ENCODE measurements at regions not wholly inside any gene's neighbourhood (a gene's known extent, or its start where the extent isn't known, plus 50 kb on each side); places are given as distances from the start of the nearest gene placed in this dataset.

DNA sequence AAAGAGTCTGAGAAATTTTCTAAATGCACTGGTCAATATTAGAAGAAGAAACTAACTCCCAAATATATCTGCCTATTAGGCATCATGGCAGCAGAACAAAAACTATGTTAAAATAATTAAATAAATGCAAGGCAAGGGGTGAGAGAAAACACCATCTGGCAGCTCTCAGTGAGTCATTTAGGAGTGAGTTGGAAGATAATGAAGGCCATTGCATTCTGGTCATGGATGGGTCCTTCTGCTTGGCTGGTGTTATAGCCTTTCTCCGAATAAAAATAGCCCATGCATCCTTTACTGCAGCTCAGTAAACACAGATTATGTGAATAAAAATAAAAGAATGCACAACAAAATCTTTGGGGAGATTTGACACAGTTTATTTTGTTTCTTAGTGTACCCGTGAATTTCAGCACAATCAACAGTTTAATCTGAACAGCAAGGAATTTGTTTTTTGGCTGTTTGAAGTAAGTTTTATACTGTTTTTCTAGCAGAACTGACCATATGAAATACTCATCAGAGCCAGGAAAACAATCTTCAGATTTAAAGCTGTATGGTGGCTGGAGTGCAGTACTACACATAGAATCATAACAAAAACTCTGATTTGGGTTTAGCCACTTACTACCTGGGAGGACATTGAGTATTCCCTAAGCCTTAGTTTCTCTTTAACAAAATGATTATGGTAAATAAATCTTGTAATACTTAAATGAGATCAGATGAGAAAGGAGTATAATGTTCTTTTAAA is 225.1 kb upstream of the ITGA4 start:
- WGBS, 2 donors: 39 to 58% methylated on average over 2 of the region's 2 CpGs
- Histone ChIP-seq H3K27me3 (no peaks in the 10 kb centered on the region), H3K9me3 (no peaks in the 10 kb centered on the region), H3K27ac (no peak overlapping the region), H3K4me1 (no peaks in the 10 kb centered on the region), H3K36me3 (no peaks in the 10 kb centered on the region), H3K4me3 (no peak overlapping the region)
- DNase-seq: no peak
- intact Hi-C loops (cut with DNase I): no loop called here
- no peak for FAIRE-seq
- ATAC-seq: no peak
- TF ChIP-seq, protein P1, sequence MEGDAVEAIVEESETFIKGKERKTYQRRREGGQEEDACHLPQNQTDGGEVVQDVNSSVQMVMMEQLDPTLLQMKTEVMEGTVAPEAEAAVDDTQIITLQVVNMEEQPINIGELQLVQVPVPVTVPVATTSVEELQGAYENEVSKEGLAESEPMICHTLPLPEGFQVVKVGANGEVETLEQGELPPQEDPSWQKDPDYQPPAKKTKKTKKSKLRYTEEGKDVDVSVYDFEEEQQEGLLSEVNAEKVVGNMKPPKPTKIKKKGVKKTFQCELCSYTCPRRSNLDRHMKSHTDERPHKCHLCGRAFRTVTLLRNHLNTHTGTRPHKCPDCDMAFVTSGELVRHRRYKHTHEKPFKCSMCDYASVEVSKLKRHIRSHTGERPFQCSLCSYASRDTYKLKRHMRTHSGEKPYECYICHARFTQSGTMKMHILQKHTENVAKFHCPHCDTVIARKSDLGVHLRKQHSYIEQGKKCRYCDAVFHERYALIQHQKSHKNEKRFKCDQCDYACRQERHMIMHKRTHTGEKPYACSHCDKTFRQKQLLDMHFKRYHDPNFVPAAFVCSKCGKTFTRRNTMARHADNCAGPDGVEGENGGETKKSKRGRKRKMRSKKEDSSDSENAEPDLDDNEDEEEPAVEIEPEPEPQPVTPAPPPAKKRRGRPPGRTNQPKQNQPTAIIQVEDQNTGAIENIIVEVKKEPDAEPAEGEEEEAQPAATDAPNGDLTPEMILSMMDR (IDR thresholded peaks at IDR 0.05): no peak

DNA sequence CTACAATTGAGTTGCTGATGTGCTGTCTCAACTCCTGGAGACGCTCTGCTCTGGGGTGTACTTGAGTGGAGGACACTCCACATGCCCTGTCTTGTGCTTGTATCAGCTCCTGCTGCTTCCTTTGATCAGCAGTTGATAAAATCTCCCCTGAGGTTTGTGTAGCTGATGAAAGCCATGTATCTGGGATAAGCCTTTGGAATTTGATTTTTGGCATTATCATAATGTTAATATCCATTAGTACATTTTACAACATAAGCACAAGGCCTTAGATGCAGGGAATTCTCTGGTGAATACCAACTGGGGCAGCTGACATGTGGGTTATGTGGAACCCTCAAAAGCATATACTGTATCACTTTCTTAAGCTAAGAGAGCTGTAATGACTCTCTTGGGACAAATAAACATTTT is 222.7 kb upstream of the ITGA4 start:
- Histone ChIP-seq H3K27ac (no peak overlapping the region), H3K27me3 (no peaks in the 10 kb centered on the region), H3K4me3 (no peak overlapping the region), H3K4me1 (no peaks in the 10 kb centered on the region), H3K36me3 (no peaks in the 10 kb centered on the region), H3K9me3 (no peaks in the 10 kb centered on the region)
- TF ChIP-seq, protein P1 (IDR thresholded peaks at IDR 0.05): no peak
- 55 to 68% methylated on average over 1 of the region's 1 CpG for WGBS, 2 donors
- ATAC-seq (no peak), FAIRE-seq (no peak), DNase-seq (no peak)
- intact Hi-C loops (cut with DNase I): no loop called here

DNA sequence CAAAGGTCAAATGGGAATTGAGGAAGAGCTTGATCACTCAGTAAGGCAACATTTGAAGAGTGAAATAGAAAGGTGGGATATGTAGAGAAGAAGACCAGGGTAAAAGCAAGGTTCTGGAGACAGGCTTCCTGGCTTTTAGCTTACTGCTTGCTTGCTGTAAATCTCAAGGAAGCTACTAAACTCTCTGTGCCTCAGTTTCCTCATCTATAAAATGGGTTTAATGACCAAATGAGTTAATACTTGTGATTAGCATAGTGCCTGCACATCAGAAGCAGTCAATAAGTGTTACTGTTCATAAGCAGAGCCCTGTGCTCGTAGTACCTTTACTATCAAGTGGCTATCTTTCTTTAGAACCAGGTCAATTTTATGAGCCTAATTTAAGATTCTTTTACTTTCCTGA is 222.2 kb upstream of the ITGA4 start:
- 63 to 84% methylated on average over 1 of the region's 1 CpG for WGBS, 2 donors
- ATAC-seq (no peak), FAIRE-seq (no peak), DNase-seq (no peak)
- H3K9me3 ChIP-seq: no peaks in the 10 kb centered on the region
- no peaks in the 10 kb centered on the region for H3K4me1 ChIP-seq
- intact Hi-C loops (cut with DNase I): no loop called here
- TF ChIP-seq, protein P1 (IDR thresholded peaks at IDR 0.05): no peak
- no peak overlapping the region for H3K4me3 ChIP-seq
- H3K27me3 ChIP-seq: no peaks in the 10 kb centered on the region
- no peak overlapping the region for H3K27ac ChIP-seq
- H3K36me3 ChIP-seq: no peaks in the 10 kb centered on the region

DNA sequence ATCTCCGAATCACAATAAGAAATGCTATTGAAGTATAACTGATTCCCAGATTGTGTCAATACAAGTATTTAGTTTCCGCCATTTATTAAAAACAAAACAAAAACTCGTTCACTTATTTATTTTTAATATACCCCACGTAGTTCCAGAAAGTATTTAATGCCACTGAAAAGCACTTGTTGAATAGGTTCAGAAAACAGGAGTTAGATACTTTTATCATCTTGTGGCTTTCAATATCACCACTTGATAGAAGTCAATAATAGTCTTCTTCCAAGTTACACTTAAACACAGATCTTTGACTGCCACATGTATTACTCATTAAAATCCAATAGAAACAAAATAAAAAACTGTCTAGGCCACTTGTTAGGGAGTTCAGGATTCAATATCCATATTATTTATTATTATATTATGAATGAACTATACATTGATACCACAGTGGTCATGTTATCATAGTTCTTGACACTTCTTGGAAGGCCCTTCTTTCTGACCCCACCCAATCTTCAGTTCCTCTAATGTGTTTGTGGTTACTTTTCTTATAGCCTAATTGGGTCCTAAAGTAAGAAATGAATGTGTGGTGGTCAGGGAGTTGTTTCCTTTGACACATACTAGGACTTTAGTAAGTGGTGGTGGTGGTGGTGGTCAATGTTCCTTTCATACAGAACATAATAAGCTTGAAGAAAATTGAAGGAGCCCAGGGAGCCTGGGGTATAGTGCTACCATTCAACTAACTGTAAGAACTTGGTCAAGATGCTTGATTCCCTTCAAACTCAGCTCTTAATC is 221.3 kb upstream of the ITGA4 start:
- H3K36me3 ChIP-seq: no peaks in the 10 kb centered on the region
- TF ChIP-seq, protein P1 (IDR thresholded peaks at IDR 0.05): no peak
- 61 to 66% methylated on average over 4 of the region's 4 CpGs for WGBS, 2 donors
- no peaks in the 10 kb centered on the region for H3K4me1 ChIP-seq
- FAIRE-seq: no peak
- no peak overlapping the region for H3K4me3 ChIP-seq
- no peak overlapping the region for H3K27ac ChIP-seq
- no peak for ATAC-seq
- H3K9me3 ChIP-seq: no peaks in the 10 kb centered on the region
- intact Hi-C loops (cut with DNase I): no loop called here
- DNase-seq: no peak
- H3K27me3 ChIP-seq: no peaks in the 10 kb centered on the region
